ENCODE measurements at regions not wholly inside any gene's neighbourhood (a gene's known extent, or its start where the extent isn't known, plus 50 kb on each side); places are given as distances from the start of the nearest gene placed in this dataset.

DNA sequence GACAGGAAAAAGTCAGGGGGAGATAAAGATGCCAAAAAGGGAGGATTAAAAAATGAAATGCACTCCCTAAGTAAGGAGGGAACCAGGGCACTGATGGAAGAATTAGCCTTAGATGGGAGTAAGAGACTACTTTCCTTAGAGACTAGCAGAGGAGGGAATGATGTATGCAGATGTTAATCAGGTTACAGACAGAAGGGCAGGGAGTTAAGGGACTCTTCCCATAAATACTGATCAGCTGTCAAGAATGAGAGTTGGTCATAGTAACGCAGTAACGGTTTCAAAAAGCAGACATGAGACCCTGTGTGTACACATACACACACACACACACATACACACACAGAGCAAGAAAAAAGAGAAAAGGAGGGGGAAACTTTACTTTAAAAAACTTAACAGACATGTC, 93.4 kb downstream of the PHLDA1 start (continued):
- TF ChIP-seq, protein P1, sequence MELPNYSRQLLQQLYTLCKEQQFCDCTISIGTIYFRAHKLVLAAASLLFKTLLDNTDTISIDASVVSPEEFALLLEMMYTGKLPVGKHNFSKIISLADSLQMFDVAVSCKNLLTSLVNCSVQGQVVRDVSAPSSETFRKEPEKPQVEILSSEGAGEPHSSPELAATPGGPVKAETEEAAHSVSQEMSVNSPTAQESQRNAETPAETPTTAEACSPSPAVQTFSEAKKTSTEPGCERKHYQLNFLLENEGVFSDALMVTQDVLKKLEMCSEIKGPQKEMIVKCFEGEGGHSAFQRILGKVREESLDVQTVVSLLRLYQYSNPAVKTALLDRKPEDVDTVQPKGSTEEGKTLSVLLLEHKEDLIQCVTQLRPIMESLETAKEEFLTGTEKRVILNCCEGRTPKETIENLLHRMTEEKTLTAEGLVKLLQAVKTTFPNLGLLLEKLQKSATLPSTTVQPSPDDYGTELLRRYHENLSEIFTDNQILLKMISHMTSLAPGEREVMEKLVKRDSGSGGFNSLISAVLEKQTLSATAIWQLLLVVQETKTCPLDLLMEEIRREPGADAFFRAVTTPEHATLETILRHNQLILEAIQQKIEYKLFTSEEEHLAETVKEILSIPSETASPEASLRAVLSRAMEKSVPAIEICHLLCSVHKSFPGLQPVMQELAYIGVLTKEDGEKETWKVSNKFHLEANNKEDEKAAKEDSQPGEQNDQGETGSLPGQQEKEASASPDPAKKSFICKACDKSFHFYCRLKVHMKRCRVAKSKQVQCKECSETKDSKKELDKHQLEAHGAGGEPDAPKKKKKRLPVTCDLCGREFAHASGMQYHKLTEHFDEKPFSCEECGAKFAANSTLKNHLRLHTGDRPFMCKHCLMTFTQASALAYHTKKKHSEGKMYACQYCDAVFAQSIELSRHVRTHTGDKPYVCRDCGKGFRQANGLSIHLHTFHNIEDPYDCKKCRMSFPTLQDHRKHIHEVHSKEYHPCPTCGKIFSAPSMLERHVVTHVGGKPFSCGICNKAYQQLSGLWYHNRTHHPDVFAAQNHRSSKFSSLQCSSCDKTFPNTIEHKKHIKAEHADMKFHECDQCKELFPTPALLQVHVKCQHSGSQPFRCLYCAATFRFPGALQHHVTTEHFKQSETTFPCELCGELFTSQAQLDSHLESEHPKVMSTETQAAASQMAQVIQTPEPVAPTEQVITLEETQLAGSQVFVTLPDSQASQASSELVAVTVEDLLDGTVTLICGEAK (IDR thresholded peaks at IDR 0.05): no peak
- TF ChIP-seq, protein P1 (CRISPR knock-in tag; IDR thresholded peaks at IDR 0.05): no peak
- TF ChIP-seq E2F4 (CRISPR knock-in tag; IDR thresholded peaks at IDR 0.05; ENCODE audit: low read depth): no peak
- TF ChIP-seq FOXA3 (CRISPR knock-in tag; conservative IDR thresholded peaks at IDR 0.05 in 1 of 2, IDR thresholded peaks at IDR 0.05 in 1 of 2): peak in 1 of 2 experiments; percentile 31; a peak in 1 of 4 replicates
- no peak for TF ChIP-seq TCF15 (CRISPR knock-in tag; IDR thresholded peaks at IDR 0.05)
- peak; percentile 74 for TF ChIP-seq CTBP1 (IDR thresholded peaks at IDR 0.05; ENCODE audit: borderline replicate concordance)
- TF ChIP-seq FOXM1 (IDR thresholded peaks at IDR 0.05; ENCODE audit: low read depth): peak; percentile 59; the same call in 1 of the 2 replicates
- no peak for TF ChIP-seq FOXM1 (CRISPR knock-in tag; IDR thresholded peaks at IDR 0.05; ENCODE audit: low read depth)
- TF ChIP-seq KHSRP (IDR thresholded peaks at IDR 0.05): 0 out of 2 replicates have a peak, but pooled peaks have one; percentile 49
- TF ChIP-seq TEAD1 (CRISPR knock-in tag; IDR thresholded peaks at IDR 0.05): no peak
- TF ChIP-seq LCOR (CRISPR knock-in tag; IDR thresholded peaks at IDR 0.05): no peak
- TF ChIP-seq KAT7 (CRISPR knock-in tag; IDR thresholded peaks at IDR 0.05; ENCODE audit: borderline replicate concordance): no peak
- TF ChIP-seq MCM7 (IDR thresholded peaks at IDR 0.05): no peak
- TF ChIP-seq TRIM28 (IDR thresholded peaks at IDR 0.05): no peak
- TF ChIP-seq ZNF347 (CRISPR knock-in tag; IDR thresholded peaks at IDR 0.05; ENCODE audit: low read depth): no peak
- no peak for TF ChIP-seq BRD4 (IDR thresholded peaks at IDR 0.05)
- TF ChIP-seq, protein P2, sequence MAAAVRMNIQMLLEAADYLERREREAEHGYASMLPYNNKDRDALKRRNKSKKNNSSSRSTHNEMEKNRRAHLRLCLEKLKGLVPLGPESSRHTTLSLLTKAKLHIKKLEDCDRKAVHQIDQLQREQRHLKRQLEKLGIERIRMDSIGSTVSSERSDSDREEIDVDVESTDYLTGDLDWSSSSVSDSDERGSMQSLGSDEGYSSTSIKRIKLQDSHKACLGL (CRISPR knock-in tag; IDR thresholded peaks at IDR 0.05; ENCODE audit: borderline replicate concordance, poor library complexity, severe bottlenecking): no peak
- no peak for TF ChIP-seq TEAD2 (tag; IDR thresholded peaks at IDR 0.05)
- TF ChIP-seq ZNF217 (CRISPR knock-in tag; IDR thresholded peaks at IDR 0.05): no peak
- TF ChIP-seq MTA1 (IDR thresholded peaks at IDR 0.05; ENCODE audit: borderline replicate concordance): peak; percentile 87
- no peak for TF ChIP-seq SRSF1 (IDR thresholded peaks at IDR 0.05; ENCODE audit: low read depth, low read length)
